ENCODE measurements at regions not wholly inside any gene's neighbourhood (a gene's known extent, or its start where the extent isn't known, plus 50 kb on each side); places are given as distances from the start of the nearest gene placed in this dataset.
A peak's percentile ranks its signal among the peaks of the same experiment; 100 is the strongest.

GRCh38 chr4:126582737-126583136 is 1050.0 kb upstream of the INTU start:
- TF ChIP-seq, protein P1, sequence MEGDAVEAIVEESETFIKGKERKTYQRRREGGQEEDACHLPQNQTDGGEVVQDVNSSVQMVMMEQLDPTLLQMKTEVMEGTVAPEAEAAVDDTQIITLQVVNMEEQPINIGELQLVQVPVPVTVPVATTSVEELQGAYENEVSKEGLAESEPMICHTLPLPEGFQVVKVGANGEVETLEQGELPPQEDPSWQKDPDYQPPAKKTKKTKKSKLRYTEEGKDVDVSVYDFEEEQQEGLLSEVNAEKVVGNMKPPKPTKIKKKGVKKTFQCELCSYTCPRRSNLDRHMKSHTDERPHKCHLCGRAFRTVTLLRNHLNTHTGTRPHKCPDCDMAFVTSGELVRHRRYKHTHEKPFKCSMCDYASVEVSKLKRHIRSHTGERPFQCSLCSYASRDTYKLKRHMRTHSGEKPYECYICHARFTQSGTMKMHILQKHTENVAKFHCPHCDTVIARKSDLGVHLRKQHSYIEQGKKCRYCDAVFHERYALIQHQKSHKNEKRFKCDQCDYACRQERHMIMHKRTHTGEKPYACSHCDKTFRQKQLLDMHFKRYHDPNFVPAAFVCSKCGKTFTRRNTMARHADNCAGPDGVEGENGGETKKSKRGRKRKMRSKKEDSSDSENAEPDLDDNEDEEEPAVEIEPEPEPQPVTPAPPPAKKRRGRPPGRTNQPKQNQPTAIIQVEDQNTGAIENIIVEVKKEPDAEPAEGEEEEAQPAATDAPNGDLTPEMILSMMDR (IDR thresholded peaks at IDR 0.05): peak; percentile 50; the same call in 1 of the 2 replicates

DNA sequence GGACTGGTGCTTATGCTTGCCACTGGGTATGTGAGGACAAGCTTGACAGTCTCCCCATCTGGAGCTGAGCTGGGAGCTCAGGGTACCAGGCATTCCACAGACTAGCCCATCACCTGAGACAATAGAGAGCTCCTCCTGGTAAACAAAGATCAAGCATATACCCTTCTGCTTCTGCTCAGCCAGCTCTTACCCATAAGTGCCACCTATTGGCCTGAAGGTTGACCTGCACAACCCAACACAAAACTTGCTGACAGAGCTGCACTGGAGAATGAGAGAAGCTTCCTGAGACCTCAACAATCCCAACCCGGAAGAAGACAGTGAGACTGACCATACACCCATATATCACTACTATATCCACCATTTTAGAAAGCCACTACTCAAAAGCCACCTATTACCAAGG is 1049.2 kb upstream of the INTU start:
- TF ChIP-seq, protein P1 (IDR thresholded peaks at IDR 0.05): peak; percentile 51

GRCh38 chr4:126591583-126591982 is 1041.2 kb upstream of the INTU start:
- TF ChIP-seq, protein P1 (IDR thresholded peaks at IDR 0.05): no peak

GRCh38 chr4:126592088-126592487 is 1040.7 kb upstream of the INTU start:
- TF ChIP-seq, protein P1 (IDR thresholded peaks at IDR 0.05): peak; percentile 36; the same call in 1 of the 2 replicates

DNA sequence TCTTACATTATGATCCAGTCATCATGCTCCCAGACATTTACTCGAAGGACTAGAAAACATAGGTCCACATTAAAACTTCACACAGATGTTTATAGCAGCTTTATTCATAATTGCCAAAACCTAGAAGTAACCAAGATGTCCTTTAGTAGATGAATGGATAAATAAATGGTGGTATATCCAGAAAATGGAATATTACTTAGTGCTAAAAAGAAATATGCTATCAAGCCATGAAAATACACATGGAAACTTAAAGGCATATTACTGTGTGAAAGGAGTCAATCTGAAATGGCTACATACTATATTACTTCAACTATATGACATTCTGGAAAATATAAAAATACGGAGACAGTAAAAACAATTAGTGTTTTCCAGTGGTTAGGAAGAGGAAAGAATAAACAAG is 1039.1 kb upstream of the INTU start:
- TF ChIP-seq, protein P1 (IDR thresholded peaks at IDR 0.05): no peak

DNA sequence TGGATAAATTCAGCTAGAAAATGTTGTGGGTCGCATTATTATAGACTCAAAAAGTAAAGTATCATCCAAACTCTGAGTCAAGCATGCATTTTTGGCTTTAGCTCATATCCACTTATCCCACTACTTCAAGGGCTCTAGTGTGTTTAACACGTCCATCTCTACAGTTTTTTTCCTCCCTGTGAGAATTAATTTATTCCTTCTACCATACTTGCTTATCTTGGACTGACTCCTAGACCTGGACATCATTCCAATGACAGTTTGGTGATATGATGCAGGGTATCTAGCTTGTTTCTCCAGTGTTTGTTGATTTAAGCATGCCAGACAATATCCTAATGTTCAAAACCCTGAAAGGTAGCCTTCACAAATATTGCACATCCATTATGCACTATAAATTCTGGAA is 1037.1 kb upstream of the INTU start:
- TF ChIP-seq, protein P1 (IDR thresholded peaks at IDR 0.05): no peak

- TF ChIP-seq, protein P1 (IDR thresholded peaks at IDR 0.05): no peak
Observed at GRCh38 chr4:126599746-126600145, 1033.0 kb upstream of the INTU start.

DNA sequence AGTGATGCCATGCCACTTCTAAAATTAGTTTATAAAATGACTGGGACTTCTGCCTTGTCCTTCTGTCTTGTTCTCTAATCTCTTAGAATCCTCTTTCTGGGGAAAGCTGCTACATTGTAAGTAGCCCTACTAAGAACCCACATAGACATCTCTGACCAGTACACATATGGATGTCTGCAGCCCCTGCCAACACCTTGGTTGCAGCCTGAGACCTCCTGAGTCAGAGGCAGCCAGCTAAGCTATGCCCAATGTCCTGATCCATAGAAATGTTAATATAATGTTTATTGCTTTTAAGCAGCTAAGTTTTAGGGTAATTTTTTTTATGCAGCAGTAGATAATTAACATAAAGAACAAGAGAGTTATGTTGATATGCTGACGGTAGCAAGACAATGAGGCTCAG is 1029.5 kb upstream of the INTU start:
- TF ChIP-seq, protein P1 (IDR thresholded peaks at IDR 0.05): no peak
